Trophoblast cell (in vitro differentiated cells and primary cell): ENCODE measurements at regions not wholly inside any gene's neighbourhood (a gene's known extent, or its start where the extent isn't known, plus 50 kb on each side); places are given as distances from the start of the nearest gene placed in this dataset.
A peak's percentile ranks its signal among the peaks of the same experiment; 100 is the strongest.

Experiments
- DNase-seq, 2 donors: peaks; one replicate each; pipeline ENCODE4 v3.0.0-alpha.2; 2016
- H2AFZ ChIP-seq: 2 replicates; pipeline ENCODE4 v1.6.1; 2013; ENCODE audit warnings: low read length, moderate library complexity, mild to moderate bottlenecking; ENCODE audit not compliant: insufficient read depth, poor library complexity
- H2AK5ac ChIP-seq: 2 replicates; pipeline ENCODE4 v1.6.1; 2013; ENCODE audit warnings: mild to moderate bottlenecking, low read length
- H2BK120ac ChIP-seq: 2 replicates; pipeline ENCODE4 v1.6.1; 2013; ENCODE audit warnings: low read length, mild to moderate bottlenecking, moderate library complexity; ENCODE audit not compliant: insufficient read depth, poor library complexity
- H2BK12ac ChIP-seq: 2 replicates; pipeline ENCODE4 v1.6.1; 2013; ENCODE audit warnings: mild to moderate bottlenecking, low read length, moderate library complexity
- H2BK5ac ChIP-seq: 2 replicates; pipeline ENCODE4 v1.6.1; 2013; ENCODE audit warnings: low read length, low read depth, moderate library complexity, mild to moderate bottlenecking; ENCODE audit not compliant: poor library complexity
- H3K14ac ChIP-seq: 2 replicates; pipeline ENCODE4 v1.6.1; 2013; ENCODE audit warnings: mild to moderate bottlenecking, low read length
- H3K18ac ChIP-seq: 2 replicates; pipeline ENCODE4 v1.6.1; 2013; ENCODE audit warnings: mild to moderate bottlenecking, low read length
- H3K23ac ChIP-seq: 2 replicates; pipeline ENCODE4 v1.6.1; 2013; ENCODE audit warnings: low read length
- H3K27ac ChIP-seq: 2 replicates; pipeline ENCODE4 v1.5.1; 2013; ENCODE audit warnings: low read depth, mild to moderate bottlenecking, inconsistent platforms, low read length, moderate library complexity
- H3K27me3 ChIP-seq: 2 replicates; pipeline ENCODE4 v1.6.1; 2013; ENCODE audit warnings: inconsistent platforms, mild to moderate bottlenecking, low read length, moderate library complexity; ENCODE audit not compliant: insufficient read depth
- H3K36me3 ChIP-seq, 2 experiments: 1 replicate in 1 of 2; 2 replicates in 1 of 2; pipeline ENCODE4 v1.6.1; 2013; ENCODE audit warnings: low read length in 2 of 2, mild to moderate bottlenecking in 2 of 2, moderate library complexity in 1 of 2; ENCODE audit not compliant: insufficient read depth in 2 of 2, control insufficient read depth in 1 of 2
- H3K4ac ChIP-seq: 2 replicates; pipeline ENCODE4 v1.6.1; 2013; ENCODE audit warnings: low read depth, mild to moderate bottlenecking, low read length, moderate library complexity
- H3K4me1 ChIP-seq, 2 experiments: 1 replicate in 1 of 2; 2 replicates in 1 of 2; pipeline ENCODE4 v1.6.1; 2013; ENCODE audit warnings: low read length in 2 of 2, mild to moderate bottlenecking in 2 of 2, moderate library complexity in 1 of 2; ENCODE audit not compliant: insufficient read depth in 2 of 2, control insufficient read depth in 1 of 2
- H3K4me2 ChIP-seq: 2 replicates; pipeline ENCODE4 v1.6.1; 2013; ENCODE audit warnings: inconsistent platforms, mild to moderate bottlenecking, low read length, moderate library complexity
- H3K4me3 ChIP-seq: 2 replicates; pipeline ENCODE4 v1.5.1; 2013; ENCODE audit warnings: mild to moderate bottlenecking, low read depth, low read length, inconsistent platforms
- H3K79me1 ChIP-seq: one replicate; pipeline ENCODE4 v1.6.1; 2013; ENCODE audit warnings: low read length
- H3K79me2 ChIP-seq: 2 replicates; pipeline ENCODE4 v1.6.1; 2013; ENCODE audit warnings: low read length, mild to moderate bottlenecking; ENCODE audit not compliant: control insufficient read depth, insufficient read depth, poor library complexity
- H3K9ac ChIP-seq: 2 replicates; pipeline ENCODE4 v1.6.1; 2013; ENCODE audit warnings: mild to moderate bottlenecking, low read length
- H3K9me3 ChIP-seq: 2 replicates; pipeline ENCODE4 v1.6.1; 2013; ENCODE audit warnings: low read depth, mild to moderate bottlenecking, control low read depth, inconsistent platforms, low read length; ENCODE audit not compliant: insufficient read depth
- H4K12ac ChIP-seq: 2 replicates; pipeline ENCODE4 v1.6.1; 2013; ENCODE audit warnings: low read depth, mild to moderate bottlenecking, low read length, moderate library complexity
- H4K8ac ChIP-seq: 2 replicates; pipeline ENCODE4 v1.6.1; 2013; ENCODE audit warnings: low read depth, mild to moderate bottlenecking, low read length, moderate library complexity
- H4K91ac ChIP-seq: one replicate; pipeline ENCODE4 v1.6.1; 2013; ENCODE audit warnings: low read depth, mild to moderate bottlenecking, low read length, moderate library complexity
- WGBS: extraction: QIAGEN DNeasy Blood & Tissue Kit; methylation state at CpG from one replicate; pipeline ENCODE4 v1.1.7; 2013; ENCODE audit warnings: missing lambda C conversion rate; ENCODE audit not compliant: insufficient read length, insufficient coverage; ENCODE audit errors: extremely low coverage; 5-methylcytosine and 5-hydroxymethylcytosine counted together

GRCh38 chr11:109996060-109996459 is 97.1 kb upstream of the ZC3H12C start:
- H3K79me1 ChIP-seq = no peaks in the 10 kb centered on the region
- DNase-seq = no peak
- no peaks in the 10 kb centered on the region for H3K36me3 ChIP-seq

DNA sequence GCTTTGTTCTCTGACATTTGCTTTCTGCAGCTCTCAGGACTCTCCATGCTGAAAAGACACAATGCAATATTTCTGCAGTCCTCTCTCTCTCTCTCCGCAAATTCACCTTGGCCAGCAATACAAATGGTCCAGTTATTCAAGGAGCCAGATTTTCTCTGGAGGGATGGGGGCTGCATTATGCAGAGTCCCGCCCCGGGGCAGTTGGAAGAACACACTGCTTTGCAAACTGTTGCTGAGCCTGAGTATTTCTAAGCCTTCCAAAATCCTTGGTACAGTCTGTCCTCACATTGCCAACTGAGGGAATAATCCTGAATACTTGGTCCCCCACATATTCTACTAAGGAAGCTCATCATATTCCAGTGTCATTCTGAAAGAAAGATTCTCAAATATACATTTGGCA is 94.3 kb upstream of the ZC3H12C start:
- Histone ChIP-seq H3K23ac (no peak overlapping the region), H3K14ac (no peak overlapping the region), H2BK12ac (no peak overlapping the region), H3K9ac (no peak overlapping the region), H3K79me1 (no peaks in the 10 kb centered on the region), H3K4me2 (no peak overlapping the region), H4K91ac (no peak overlapping the region), H2BK5ac (no peak overlapping the region), H2BK120ac (no peak overlapping the region), H3K4ac (no peak overlapping the region), H3K9me3 (no peaks in the 10 kb centered on the region), H3K4me3 (no peak overlapping the region), H3K18ac (no peak overlapping the region), H3K27ac (no peak overlapping the region), H4K8ac (no peak overlapping the region), H3K36me3 (no peaks in the 10 kb centered on the region), H3K79me2 (no peaks in the 10 kb centered on the region), H2AFZ (no peak overlapping the region), H3K4me1 (no peaks in the 10 kb centered on the region), H4K12ac (no peak overlapping the region), H2AK5ac (no peak overlapping the region), H3K27me3 (no peaks in the 10 kb centered on the region)
- no CpG with 5 or more reads among the region's 3 CpGs for WGBS
- DNase-seq = no peak

More at GRCh38 chr11:109996060-109996459, 97.1 kb upstream of the ZC3H12C start:
- H4K8ac ChIP-seq = no peak overlapping the region
- H2AFZ ChIP-seq = no peak overlapping the region
- no peak overlapping the region for H3K18ac ChIP-seq
- H3K9me3 ChIP-seq = no peaks in the 10 kb centered on the region
- H4K91ac ChIP-seq = no peak overlapping the region
- no peak overlapping the region for H2BK12ac ChIP-seq
- no peak overlapping the region for H2BK120ac ChIP-seq
- H3K79me2 ChIP-seq = no peaks in the 10 kb centered on the region
- no peak overlapping the region for H4K12ac ChIP-seq
- H3K4me3 ChIP-seq = no peak overlapping the region
- H2AK5ac ChIP-seq = no peak overlapping the region
- no peak overlapping the region for H2BK5ac ChIP-seq
- no peaks in the 10 kb centered on the region for H3K4me1 ChIP-seq
- no peak overlapping the region for H3K23ac ChIP-seq
- H3K4me2 ChIP-seq = no peak overlapping the region
- no peak overlapping the region for H3K27ac ChIP-seq
- no peaks in the 10 kb centered on the region for H3K27me3 ChIP-seq
- no peak overlapping the region for H3K14ac ChIP-seq
- H3K4ac ChIP-seq = no peak overlapping the region
- no peak overlapping the region for H3K9ac ChIP-seq

- H3K4me3 ChIP-seq = no peak overlapping the region
- H4K12ac ChIP-seq = no peak overlapping the region
- H3K14ac ChIP-seq = no peak overlapping the region
- no peak overlapping the region for H3K27ac ChIP-seq
- no peak overlapping the region for H2BK5ac ChIP-seq
- no peaks in the 10 kb centered on the region for H3K36me3 ChIP-seq
- H3K79me2 ChIP-seq = no peaks in the 10 kb centered on the region
- no peak overlapping the region for H4K91ac ChIP-seq
- H3K27me3 ChIP-seq = no peaks in the 10 kb centered on the region
- no peak overlapping the region for H2BK120ac ChIP-seq
- H3K9ac ChIP-seq = no peak overlapping the region
- no CpG with 5 or more reads among the region's 6 CpGs for WGBS
- H3K23ac ChIP-seq = no peak overlapping the region
- H3K18ac ChIP-seq = no peak overlapping the region
- H3K79me1 ChIP-seq = no peaks in the 10 kb centered on the region
- H2AK5ac ChIP-seq = no peak overlapping the region
- H2BK12ac ChIP-seq = no peak overlapping the region
- H3K4ac ChIP-seq = no peak overlapping the region
- DNase-seq = peak in 1 of 2 donors; percentile 27
- no peaks in the 10 kb centered on the region for H3K4me1 ChIP-seq
- no peaks in the 10 kb centered on the region for H3K9me3 ChIP-seq
- no peak overlapping the region for H2AFZ ChIP-seq
- H4K8ac ChIP-seq = no peak overlapping the region
- no peak overlapping the region for H3K4me2 ChIP-seq
Measured at GRCh38 chr11:110000031-110000502, 93.1 kb upstream of the ZC3H12C start.

DNA sequence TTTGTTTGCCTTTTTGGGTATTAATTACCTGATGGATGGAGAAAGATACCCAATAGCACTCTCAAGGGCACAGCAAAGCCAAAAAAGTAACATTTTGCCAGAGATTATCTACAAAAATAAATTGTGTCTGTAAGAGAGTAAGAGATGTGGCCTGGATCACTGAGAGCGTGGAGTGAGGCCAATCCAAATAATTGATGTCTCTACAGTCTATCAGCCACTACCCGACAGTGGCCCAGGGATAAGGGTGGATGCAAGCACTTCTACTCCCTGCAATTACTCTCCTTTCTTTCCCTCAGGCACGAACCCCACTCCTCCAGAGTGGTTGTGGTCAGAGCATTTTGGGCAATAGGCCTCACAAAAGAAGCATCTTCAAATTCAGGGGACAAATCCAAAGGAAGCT is 92.3 kb upstream of the ZC3H12C start:
- Histone ChIP-seq H3K4me2 (no peak overlapping the region), H3K23ac (no peak overlapping the region), H2BK12ac (no peak overlapping the region), H2BK5ac (no peak overlapping the region), H3K4me3 (no peak overlapping the region), H3K27me3 (no peaks in the 10 kb centered on the region), H3K79me2 (no peaks in the 10 kb centered on the region), H3K4ac (no peak overlapping the region), H4K12ac (no peak overlapping the region), H4K91ac (no peak overlapping the region), H3K14ac (no peak overlapping the region), H3K18ac (no peak overlapping the region), H3K9me3 (no peaks in the 10 kb centered on the region), H3K27ac (no peak overlapping the region), H2AK5ac (no peak overlapping the region), H3K79me1 (no peaks in the 10 kb centered on the region), H2BK120ac (no peak overlapping the region), H2AFZ (no peak overlapping the region), H3K9ac (no peak overlapping the region), H4K8ac (no peak overlapping the region), H3K36me3 (no peaks in the 10 kb centered on the region), H3K4me1 (no peaks in the 10 kb centered on the region)
- WGBS = no CpG with 5 or more reads among the region's 3 CpGs
- DNase-seq = no peak
